HFFc6 (cell line): ENCODE measurements at regions not wholly inside any gene's neighbourhood (a gene's known extent, or its start where the extent isn't known, plus 50 kb on each side); places are given as distances from the start of the nearest gene placed in this dataset.

Experiments used
- DNase-seq: peaks from one replicate; pipeline ENCODE4 v3.0.0-alpha.2; 2018
- H3K27ac Mint-ChIP-seq: 2 replicates; pipeline ENCODE4 v1.8.0; 2020; ENCODE audit warnings: mild to moderate bottlenecking, mixed read lengths
- H3K27me3 Mint-ChIP-seq: 2 replicates; pipeline ENCODE4 v1.8.0; 2021; ENCODE audit warnings: mild to moderate bottlenecking, moderate library complexity, mixed read lengths; ENCODE audit not compliant: insufficient read depth
- H3K36me3 Mint-ChIP-seq: 2 replicates; pipeline ENCODE4 v1.8.0; 2021; ENCODE audit warnings: low read depth, mixed read lengths
- H3K4me1 Mint-ChIP-seq: 2 replicates; pipeline ENCODE4 v1.8.0; 2020; ENCODE audit warnings: low read depth, mixed read lengths
- H3K4me3 Mint-ChIP-seq: 2 replicates; pipeline ENCODE4 v1.8.0; 2020; ENCODE audit warnings: mild to moderate bottlenecking, moderate library complexity, mixed read lengths
- H3K9me3 Mint-ChIP-seq: 2 replicates; pipeline ENCODE4 v1.8.0; 2020; ENCODE audit warnings: mild to moderate bottlenecking, mixed read lengths
- CTCF ChIP-seq: fragments of 200-600 bp; sonication (generic); IDR thresholded peaks from 2 replicates; pipeline ENCODE4 v1.5.0; 2021; ENCODE audit warnings: antibody characterized with exemption, mild to moderate bottlenecking

- Mint-ChIP-seq H3K4me1 (no peaks in the 10 kb centered on the region), H3K27ac (no peak overlapping the region), H3K4me3 (no peak overlapping the region), H3K9me3 (peaks cover 46% of the 10 kb centered on the region), H3K36me3 (no peaks in the 10 kb centered on the region; the same call in 1 of the 2 replicates), H3K27me3 (no peaks in the 10 kb centered on the region)
- TF ChIP-seq CTCF, result no peak
- no peak for DNase-seq
Measured at GRCh38 chr2:6326958-6327357, 538.7 kb downstream of the CMPK2 start.

GRCh38 chr2:6336752-6337471, 528.8 kb downstream of the CMPK2 start:
- Mint-ChIP-seq H3K4me1 (no peaks in the 10 kb centered on the region), H3K4me3 (no peak overlapping the region), H3K9me3 (peaks cover 28% of the 10 kb centered on the region), H3K27me3 (peaks cover 4% of the 10 kb centered on the region; the same call in 1 of the 2 replicates), H3K36me3 (0 out of 2 replicates have a peak, but pooled peaks cover 4% of the 10 kb centered on the region), H3K27ac (no peak overlapping the region)
- DNase-seq, result no peak
- no peak for TF ChIP-seq CTCF

DNA sequence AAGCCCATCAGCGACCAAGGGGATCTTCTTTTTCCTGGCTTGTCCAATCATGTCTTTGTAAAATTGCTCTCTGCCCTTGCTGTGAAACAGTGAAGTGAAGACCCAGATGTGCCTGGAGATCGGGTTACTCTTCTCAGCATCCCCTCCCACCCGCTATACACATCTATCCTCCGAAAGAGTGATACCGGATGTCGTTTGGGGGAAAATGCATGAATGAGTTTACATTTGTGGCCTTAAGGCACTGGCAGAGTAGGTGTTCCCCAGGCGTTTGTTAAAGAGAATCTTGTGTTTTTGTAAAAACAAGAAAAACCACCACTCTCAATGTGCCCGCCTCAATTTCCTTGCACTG, 528.3 kb downstream of the CMPK2 start:
- TF ChIP-seq CTCF, result no peak

GRCh38 chr2:6341588-6342129, 524.0 kb downstream of the CMPK2 start:
- no peak for TF ChIP-seq CTCF
- H3K27me3 Mint-ChIP-seq, result peaks cover 2% of the 10 kb centered on the region; the same call in 1 of the 2 replicates
- peaks cover 29% of the 10 kb centered on the region for H3K9me3 Mint-ChIP-seq
- H3K4me3 Mint-ChIP-seq, result no peak overlapping the region
- H3K27ac Mint-ChIP-seq, result no peak overlapping the region
- no peak for DNase-seq
- 0 out of 2 replicates have a peak, but pooled peaks cover 4% of the 10 kb centered on the region for H3K36me3 Mint-ChIP-seq
- H3K4me1 Mint-ChIP-seq, result no peaks in the 10 kb centered on the region

More for the DNA sequence above, 528.3 kb downstream of the CMPK2 start:
- Mint-ChIP-seq H3K27me3 (peaks cover 4% of the 10 kb centered on the region; the same call in 1 of the 2 replicates), H3K36me3 (0 out of 2 replicates have a peak, but pooled peaks cover 4% of the 10 kb centered on the region), H3K4me3 (no peak overlapping the region), H3K4me1 (no peaks in the 10 kb centered on the region), H3K27ac (no peak overlapping the region), H3K9me3 (peaks cover 24% of the 10 kb centered on the region)
- DNase-seq, result no peak

- peaks cover 29% of the 10 kb centered on the region for H3K9me3 Mint-ChIP-seq
- H3K4me3 Mint-ChIP-seq, result no peak overlapping the region
- no peak for TF ChIP-seq CTCF
- 0 out of 2 replicates have a peak, but pooled peaks cover 4% of the 10 kb centered on the region for H3K36me3 Mint-ChIP-seq
- H3K4me1 Mint-ChIP-seq, result no peaks in the 10 kb centered on the region
- DNase-seq, result no peak
- peaks cover 2% of the 10 kb centered on the region; the same call in 1 of the 2 replicates for H3K27me3 Mint-ChIP-seq
- H3K27ac Mint-ChIP-seq, result no peak overlapping the region
Measured at GRCh38 chr2:6342273-6342920, 523.3 kb downstream of the CMPK2 start.
